Uterus (tissue), 2 donors: ENCODE measurements at regions not wholly inside any gene's neighbourhood (a gene's known extent, or its start where the extent isn't known, plus 50 kb on each side); places are given as distances from the start of the nearest gene placed in this dataset.

Source experiments
- CTCF ChIP-seq, 4 experiments: fragments of 200-600 bp in 2 of 4; fragments of 450-650 bp in 2 of 4; sonication (generic) in 2 of 4; IDR thresholded peaks; one replicate each; pipeline ENCODE4 v1.5.1; 2016 to 2019; ENCODE audit warnings: antibody characterized with exemption in 4 of 4, mild to moderate bottlenecking in 2 of 4, moderate library complexity in 1 of 4
- POLR2A ChIP-seq, 2 donors: fragments of 450-650 bp; IDR thresholded peaks; one replicate each; pipeline ENCODE4 v1.6.1; 2016; ENCODE audit warnings: antibody characterized with exemption in 2 of 2, mild to moderate bottlenecking in 1 of 2, moderate library complexity in 1 of 2

- TF ChIP-seq CTCF (IDR thresholded peaks at IDR 0.05) (peak in 2 of 4 experiments; percentile 19 to 27), POLR2A (IDR thresholded peaks at IDR 0.05) (no peak)
Observed at GRCh38 chr10:121088524-121088923, 237.4 kb downstream of the WDR11 start.
